Cardiac fibroblast (primary cell): ENCODE measurements at regions not wholly inside any gene's neighbourhood (a gene's known extent, or its start where the extent isn't known, plus 50 kb on each side); places are given as distances from the start of the nearest gene placed in this dataset.

Experiments used
- DNase-seq, 2 donors: peaks; one replicate each; pipeline versions ENCODE4 v3.0.0 to v3.0.0-alpha.2; 2010; ENCODE audit warnings: low read depth in 2 of 2
- H3K4me3 ChIP-seq, 2 donors: replicated peaks in 1 of 2; 1 replicate in 1 of 2; 2 replicates in 1 of 2; pipeline ENCODE4 v1.5.1; 2011; ENCODE audit warnings: low read depth in 2 of 2, low read length in 2 of 2, mild to moderate bottlenecking in 2 of 2, moderate library complexity in 1 of 2
- CTCF ChIP-seq: IDR thresholded peaks from one replicate; pipeline ENCODE4 v1.5.1; 2011; ENCODE audit warnings: low read depth, mild to moderate bottlenecking, low read length, inconsistent platforms

- peak in 1 of 2 donors; percentile 19 for DNase-seq
- TF ChIP-seq CTCF: no peak
- H3K4me3 ChIP-seq: no peak overlapping the region
These were observed 317.6 kb downstream of the HDGFL1 start for GRCh38 chr6:22886650-22887581.

- H3K4me3 ChIP-seq: no peak overlapping the region
- no peak for DNase-seq
- TF ChIP-seq CTCF: no peak
These were observed 318.9 kb downstream of the HDGFL1 start for GRCh38 chr6:22888163-22888752.

- TF ChIP-seq CTCF: no peak
- no peak for DNase-seq
- no peak overlapping the region for H3K4me3 ChIP-seq
These were observed 322.6 kb downstream of the HDGFL1 start for GRCh38 chr6:22891934-22892333.

- peak; percentile 96 to 98 for DNase-seq
- no peak for TF ChIP-seq CTCF
- no peak overlapping the region for H3K4me3 ChIP-seq
These were observed 323.1 kb downstream of the HDGFL1 start for GRCh38 chr6:22892452-22892851.

GRCh38 chr6:22896696-22897095, 327.3 kb downstream of the HDGFL1 start:
- no peak for DNase-seq
- H3K4me3 ChIP-seq: no peak overlapping the region
- TF ChIP-seq CTCF: no peak

- DNase-seq: peak in 1 of 2 donors; percentile 33
- no peak overlapping the region for H3K4me3 ChIP-seq
- no peak for TF ChIP-seq CTCF
These were observed 330.1 kb downstream of the HDGFL1 start for GRCh38 chr6:22899426-22899825.
